ENCODE measurements at regions not wholly inside any gene's neighbourhood (a gene's known extent, or its start where the extent isn't known, plus 50 kb on each side); places are given as distances from the start of the nearest gene placed in this dataset.

DNA sequence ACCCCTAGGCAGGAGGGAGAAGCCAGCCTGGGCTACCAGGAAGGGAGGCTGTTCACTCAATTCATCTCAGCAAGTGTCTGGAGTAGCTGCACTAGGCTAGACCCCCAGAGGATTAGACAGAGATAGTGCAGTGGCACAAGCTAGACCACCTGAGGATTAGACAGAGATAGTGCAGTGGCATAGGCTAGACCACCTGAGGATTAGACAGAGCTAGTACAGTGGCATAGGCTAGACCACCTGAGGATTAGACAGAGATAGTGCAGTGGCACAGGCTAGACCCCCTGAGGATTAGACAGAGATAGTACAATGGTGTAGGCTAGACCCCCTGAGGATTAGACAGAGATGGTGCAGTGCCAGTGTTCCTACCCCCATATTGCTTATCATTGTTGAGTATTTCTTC lies 74.1 kb upstream of the SDK2 start:
- ChIA-PET POLR2A (ENCODE audit: low non-redundant PET) (no interaction called here), CTCF (interaction anchor here (0.5 to 0.6 kb wide), 2 partner anchors 79 to 81 kb away, joined by 3 to 4 read pairs; no protein-coding TSS in a partner anchor)
- TF ChIP-seq, protein P1, sequence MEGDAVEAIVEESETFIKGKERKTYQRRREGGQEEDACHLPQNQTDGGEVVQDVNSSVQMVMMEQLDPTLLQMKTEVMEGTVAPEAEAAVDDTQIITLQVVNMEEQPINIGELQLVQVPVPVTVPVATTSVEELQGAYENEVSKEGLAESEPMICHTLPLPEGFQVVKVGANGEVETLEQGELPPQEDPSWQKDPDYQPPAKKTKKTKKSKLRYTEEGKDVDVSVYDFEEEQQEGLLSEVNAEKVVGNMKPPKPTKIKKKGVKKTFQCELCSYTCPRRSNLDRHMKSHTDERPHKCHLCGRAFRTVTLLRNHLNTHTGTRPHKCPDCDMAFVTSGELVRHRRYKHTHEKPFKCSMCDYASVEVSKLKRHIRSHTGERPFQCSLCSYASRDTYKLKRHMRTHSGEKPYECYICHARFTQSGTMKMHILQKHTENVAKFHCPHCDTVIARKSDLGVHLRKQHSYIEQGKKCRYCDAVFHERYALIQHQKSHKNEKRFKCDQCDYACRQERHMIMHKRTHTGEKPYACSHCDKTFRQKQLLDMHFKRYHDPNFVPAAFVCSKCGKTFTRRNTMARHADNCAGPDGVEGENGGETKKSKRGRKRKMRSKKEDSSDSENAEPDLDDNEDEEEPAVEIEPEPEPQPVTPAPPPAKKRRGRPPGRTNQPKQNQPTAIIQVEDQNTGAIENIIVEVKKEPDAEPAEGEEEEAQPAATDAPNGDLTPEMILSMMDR (conservative IDR thresholded peaks at IDR 0.05; ENCODE audit: low read depth): no peak
- no peak overlapping the region for H3K27ac ChIP-seq
- DNase-seq (ENCODE audit: low spot score): no peak

DNA sequence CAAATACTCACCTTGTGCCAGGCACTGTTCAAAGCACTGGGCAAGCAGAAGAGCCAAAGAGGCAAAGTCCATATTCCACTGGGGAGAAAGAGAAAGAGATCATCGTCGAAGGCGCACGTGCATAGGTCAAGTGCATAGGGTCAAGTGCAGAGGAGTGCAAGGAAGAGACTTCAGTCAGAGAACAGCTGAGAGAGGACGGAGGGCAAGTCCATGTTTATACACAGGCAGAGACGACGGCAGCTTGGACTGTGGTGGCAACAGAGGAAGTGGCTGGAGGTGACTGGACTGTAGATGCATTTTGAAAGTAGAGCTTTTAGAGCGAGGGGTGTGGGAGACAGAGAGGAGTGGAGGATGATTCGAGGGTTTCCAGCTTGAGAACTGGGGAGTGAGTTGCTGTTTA lies 74.7 kb upstream of the SDK2 start:
- no peak for DNase-seq (ENCODE audit: low spot score)
- ChIA-PET CTCF (interaction anchor here (0.7 kb wide), 1 partner anchor 156 kb away, joined by 3 read pairs; no protein-coding TSS in a partner anchor), POLR2A (ENCODE audit: low non-redundant PET) (no interaction called here)
- no peak overlapping the region for H3K27ac ChIP-seq
- TF ChIP-seq, protein P1 (conservative IDR thresholded peaks at IDR 0.05; ENCODE audit: low read depth): no peak

DNA sequence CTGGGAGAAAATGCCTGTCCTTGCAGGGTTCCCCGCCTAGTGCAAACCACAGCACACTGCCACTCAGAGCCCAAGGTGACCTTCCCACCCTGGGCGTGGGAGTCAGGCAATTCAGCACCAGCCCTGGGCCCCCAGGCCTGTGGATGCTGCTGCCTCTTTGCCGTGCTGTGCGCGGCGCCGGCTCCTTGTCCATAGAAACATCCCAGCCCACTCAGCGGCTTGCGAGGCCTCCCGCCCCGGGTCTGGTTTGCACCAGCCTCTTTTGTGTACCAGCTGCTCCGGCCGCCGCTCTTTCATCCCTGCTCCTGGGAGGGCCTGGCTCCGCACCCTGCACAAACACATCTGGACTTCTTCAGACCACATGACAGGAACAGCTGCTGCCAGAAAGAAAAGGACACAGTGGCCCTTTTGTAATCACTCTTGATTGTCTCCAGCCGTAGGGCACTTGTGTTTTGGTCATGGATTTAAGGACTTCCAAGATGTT lies 75.4 kb upstream of the SDK2 start:
- no peak for DNase-seq (ENCODE audit: low spot score)
- POLR2A ChIA-PET (ENCODE audit: low non-redundant PET): no interaction called here
- TF ChIP-seq, protein P1 (conservative IDR thresholded peaks at IDR 0.05; ENCODE audit: low read depth): no peak
- H3K27ac ChIP-seq: no peak overlapping the region
- CTCF ChIA-PET: no interaction called here

- no peak for DNase-seq (ENCODE audit: low spot score)
- CTCF ChIA-PET: no interaction called here
- H3K27ac ChIP-seq: no peak overlapping the region
- TF ChIP-seq, protein P1 (conservative IDR thresholded peaks at IDR 0.05; ENCODE audit: low read depth): no peak
- POLR2A ChIA-PET (ENCODE audit: low non-redundant PET): no interaction called here
Observed at GRCh38 chr17:73720187-73720834, 76.1 kb upstream of the SDK2 start.

GRCh38 chr17:73722165-73722564 lies 77.9 kb upstream of the SDK2 start:
- no peak for DNase-seq (ENCODE audit: low spot score)
- H3K27ac ChIP-seq: no peak overlapping the region
- ChIA-PET CTCF (no interaction called here), POLR2A (ENCODE audit: low non-redundant PET) (no interaction called here)
- TF ChIP-seq, protein P1 (conservative IDR thresholded peaks at IDR 0.05; ENCODE audit: low read depth): no peak

- DNase-seq (ENCODE audit: low spot score): no peak
- ChIA-PET POLR2A (ENCODE audit: low non-redundant PET) (no interaction called here), CTCF (no interaction called here)
- no peak overlapping the region for H3K27ac ChIP-seq
- TF ChIP-seq, protein P1 (conservative IDR thresholded peaks at IDR 0.05; ENCODE audit: low read depth): no peak
Observed at GRCh38 chr17:73723317-73723716, 79.1 kb upstream of the SDK2 start.
